Endothelial cell of umbilical vein (primary cell): ENCODE measurements at regions not wholly inside any gene's neighbourhood (a gene's known extent, or its start where the extent isn't known, plus 50 kb on each side); places are given as distances from the start of the nearest gene placed in this dataset.

ENCODE experiments used
- BruUV-seq: library from RNA; stranded (reverse); fragments of 400-500 nt; replicated peaks from 2 replicates; lab custom pipeline; 2021; lab: Mats Ljungman, UMichigan
- CTCF ChIA-PET: fragments of 300-600, 350-600 bp; sonication (Branson Sonifier 250); formaldehyde crosslinking; loops from one replicate; lab custom pipeline; 2021; ENCODE audit warnings: antibody characterized with exemption, inconsistent platforms; lab: Charles Lee
- POLR2A ChIA-PET: fragments of 300-600, 350-600 bp; sonication (Branson Sonifier 250); formaldehyde crosslinking; loops from one replicate; lab custom pipeline; 2021; ENCODE audit warnings: antibody characterized with exemption, inconsistent platforms; lab: Charles Lee
- DNase-seq: peaks from one replicate; pipeline ENCODE4 v3.0.0-alpha.2; 2011; ENCODE audit warnings: low read depth, low spot score
- FAIRE-seq: peaks from 2 replicates; lab custom pipeline; 2011; peaks lifted over from hg19 to GRCh38; lab: Jason Lieb, UNC
- H2AFZ ChIP-seq: 2 replicates; pipeline ENCODE4 v1.6.0; 2012; ENCODE audit warnings: low read depth, low read length, control low read depth, inconsistent platforms
- H3K27ac ChIP-seq: 2 replicates; pipeline ENCODE4 v1.5.1; 2011; ENCODE audit warnings: low read depth, mild to moderate bottlenecking, control low read depth, low read length, moderate library complexity; ENCODE audit not compliant: insufficient read depth
- H3K27me3 ChIP-seq, 2 experiments: 2 replicates each; pipeline versions ENCODE4 v1.6.0 to v1.6.1; 2011; ENCODE audit warnings: low read length in 2 of 2, mixed read lengths in 1 of 2; ENCODE audit not compliant: control insufficient read depth in 2 of 2, insufficient read depth in 2 of 2
- H3K36me3 ChIP-seq, 2 experiments: 2 replicates in 1 of 2; 3 replicates in 1 of 2; pipeline ENCODE4 v1.5.1; 2011; ENCODE audit warnings: low read length in 2 of 2, mild to moderate bottlenecking in 1 of 2, moderate library complexity in 1 of 2; ENCODE audit not compliant: control insufficient read depth in 2 of 2, insufficient read depth in 2 of 2; ENCODE audit errors: extremely low read depth in 1 of 2
- H3K4me1 ChIP-seq: 3 replicates; pipeline ENCODE4 v1.5.1; 2011; ENCODE audit warnings: mild to moderate bottlenecking, low read length; ENCODE audit not compliant: control insufficient read depth, insufficient read depth; ENCODE audit errors: extremely low read depth
- H3K4me2 ChIP-seq: 2 replicates; pipeline ENCODE4 v1.6.1; 2011; ENCODE audit warnings: low read length, control low read depth, mixed read lengths; ENCODE audit not compliant: insufficient read depth
- H3K4me3 ChIP-seq, 3 experiments: fragments of 200-600 bp in 1 of 3; sonication (generic), shearing (Covaris generic) in 1 of 3; replicated peaks in 1 of 3; 2 replicates each; pipeline ENCODE4 v1.5.1; 2011 to 2016; ENCODE audit warnings: control low read depth in 3 of 3, low read length in 3 of 3, mild to moderate bottlenecking in 2 of 3, inconsistent platforms in 1 of 3, low read depth in 1 of 3, moderate library complexity in 1 of 3; ENCODE audit not compliant: insufficient read depth in 1 of 3
- H3K79me2 ChIP-seq: 2 replicates; pipeline ENCODE4 v1.6.0; 2012; ENCODE audit warnings: low read length, inconsistent platforms; ENCODE audit not compliant: control insufficient read depth, insufficient read depth
- H3K9ac ChIP-seq: replicated peaks from 2 replicates; pipeline ENCODE3; 2011; ENCODE audit warnings: low read length, control low read depth; ENCODE audit not compliant: insufficient read depth; ENCODE audit errors: extremely low read depth
- H3K9me1 ChIP-seq: replicated peaks from 3 replicates; pipeline ENCODE4 v1.6.0; 2011; ENCODE audit warnings: mild to moderate bottlenecking, low read length; ENCODE audit not compliant: control insufficient read depth, insufficient read depth; ENCODE audit errors: extremely low read depth
- H3K9me3 ChIP-seq: replicated peaks from 2 replicates; pipeline ENCODE4 v1.5.1; 2012; ENCODE audit warnings: low read length, inconsistent platforms; ENCODE audit not compliant: control insufficient read depth, insufficient read depth
- H4K20me1 ChIP-seq: replicated peaks from 2 replicates; pipeline ENCODE3; 2011; ENCODE audit warnings: mild to moderate bottlenecking, low read length; ENCODE audit not compliant: control insufficient read depth, insufficient read depth; ENCODE audit errors: extremely low read depth
- EZH2 ChIP-seq: IDR thresholded peaks from 2 replicates; pipeline ENCODE4 v1.6.1; 2012; ENCODE audit warnings: borderline replicate concordance, low read depth, mild to moderate bottlenecking, moderate library complexity, low read length, inconsistent platforms; ENCODE audit not compliant: severe bottlenecking
- FOS ChIP-seq: IDR thresholded peaks from 2 replicates; pipeline ENCODE4 v1.6.1; 2011; ENCODE audit warnings: mild to moderate bottlenecking, low read length, moderate library complexity, borderline replicate concordance; ENCODE audit not compliant: insufficient read depth
- GATA2 ChIP-seq: IDR thresholded peaks from 2 replicates; pipeline ENCODE4 v1.7.0; 2011; ENCODE audit warnings: low read depth, mild to moderate bottlenecking, moderate library complexity, mixed read lengths, low read length; ENCODE audit not compliant: insufficient read length, insufficient read depth
- JUN ChIP-seq: IDR thresholded peaks from 2 replicates; pipeline ENCODE4 v1.6.1; 2011; ENCODE audit warnings: borderline replicate concordance, low read depth; ENCODE audit not compliant: insufficient read length, insufficient read depth
- MYC ChIP-seq: IDR thresholded peaks from one replicate; pipeline ENCODE4 v1.6.1; 2011; ENCODE audit warnings: mild to moderate bottlenecking, low read depth, low read length
- POLR2A ChIP-seq: IDR thresholded peaks from 2 replicates; pipeline ENCODE4 v1.6.1; 2012; ENCODE audit warnings: low read depth, mild to moderate bottlenecking, control low read depth, low read length
- POLR2AphosphoS5 ChIP-seq: IDR thresholded peaks from 2 replicates; pipeline ENCODE4 v1.6.1; 2012; ENCODE audit warnings: low read depth, mild to moderate bottlenecking, control low read depth, low read length, moderate library complexity; ENCODE audit not compliant: insufficient read depth
- dilution Hi-C: fragments of 300-500 bp; cut with MboI; formaldehyde crosslinking; loops from one replicate; pipeline ENCODE4 v1.15.0; 2019; ENCODE audit warnings: low sequenced_read_pairs; ENCODE audit not compliant: extremely low pct_ligation_motif_present
- intact Hi-C: fragments of 100-400 bp; cut with micrococcal nuclease; formaldehyde crosslinking; loops from one replicate; pipeline ENCODE4 v1.10.0; 2022
- TF ChIP-seq, protein P1 (sequence below): IDR thresholded peaks from 2 replicates; pipeline ENCODE4 v1.6.1; 2011; ENCODE audit not compliant: insufficient read depth, insufficient read length
- TF ChIP-seq, protein P2 (sequence below), 2 donors: IDR thresholded peaks; 1 replicate in 1 of 2; 2 replicates in 1 of 2; pipeline ENCODE4 v1.5.1; 2011; ENCODE audit warnings: low read length in 2 of 2, mild to moderate bottlenecking in 2 of 2, moderate library complexity in 2 of 2, control low read depth in 1 of 2, inconsistent platforms in 1 of 2, low read depth in 1 of 2; ENCODE audit not compliant: insufficient read depth in 1 of 2; ENCODE audit errors: extremely low read depth in 1 of 2

DNA sequence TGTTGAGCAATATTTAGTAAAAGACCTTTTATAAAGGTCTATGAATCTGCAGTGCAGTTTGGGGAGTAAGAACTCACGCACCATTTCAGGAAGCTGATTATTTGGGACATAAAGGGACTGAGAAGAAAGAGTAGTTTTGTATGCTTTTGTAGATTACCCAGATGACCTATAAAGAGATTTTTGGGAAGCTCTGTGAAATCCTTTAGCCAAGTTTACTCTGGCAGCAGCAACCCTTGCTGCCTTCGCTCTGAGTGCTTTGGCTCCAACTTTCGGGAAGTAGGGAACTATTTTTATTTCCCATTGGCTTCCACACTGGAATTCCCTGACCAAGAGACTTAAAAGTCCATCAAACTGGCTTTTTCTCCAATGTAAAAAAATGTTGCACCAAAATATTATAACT is 1110.1 kb upstream of the PHF14 start:
- H4K20me1 ChIP-seq = no peaks in the 10 kb centered on the region
- ChIA-PET POLR2A (no interaction called here), CTCF (no interaction called here)
- no peaks in the 10 kb centered on the region for H3K9me3 ChIP-seq
- no TSS peak for BruUV-seq
- DNase-seq (no peak), FAIRE-seq (no peak)
- H3K36me3 ChIP-seq = no peaks in the 10 kb centered on the region
- no peaks in the 10 kb centered on the region for H3K79me2 ChIP-seq
- no peak overlapping the region for H3K27ac ChIP-seq
- H3K27me3 ChIP-seq = no peaks in the 10 kb centered on the region
- H3K4me1 ChIP-seq = no peaks in the 10 kb centered on the region
- intact Hi-C loops (no loop called here), dilution Hi-C loops (no loop called here)
- H3K9me1 ChIP-seq = no peaks in the 10 kb centered on the region
- H3K9ac ChIP-seq = no peak overlapping the region
- H3K4me2 ChIP-seq = no peak overlapping the region
- H2AFZ ChIP-seq = no peak overlapping the region
- H3K4me3 ChIP-seq = no peak overlapping the region
- TF ChIP-seq JUN (no peak), FOS (no peak), EZH2 (no peak), GATA2 (no peak), POLR2A (no peak), POLR2AphosphoS5 (no peak), MYC (no peak)
- TF ChIP-seq, protein P1, sequence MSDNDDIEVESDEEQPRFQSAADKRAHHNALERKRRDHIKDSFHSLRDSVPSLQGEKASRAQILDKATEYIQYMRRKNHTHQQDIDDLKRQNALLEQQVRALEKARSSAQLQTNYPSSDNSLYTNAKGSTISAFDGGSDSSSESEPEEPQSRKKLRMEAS = no peak
- TF ChIP-seq, protein P2, sequence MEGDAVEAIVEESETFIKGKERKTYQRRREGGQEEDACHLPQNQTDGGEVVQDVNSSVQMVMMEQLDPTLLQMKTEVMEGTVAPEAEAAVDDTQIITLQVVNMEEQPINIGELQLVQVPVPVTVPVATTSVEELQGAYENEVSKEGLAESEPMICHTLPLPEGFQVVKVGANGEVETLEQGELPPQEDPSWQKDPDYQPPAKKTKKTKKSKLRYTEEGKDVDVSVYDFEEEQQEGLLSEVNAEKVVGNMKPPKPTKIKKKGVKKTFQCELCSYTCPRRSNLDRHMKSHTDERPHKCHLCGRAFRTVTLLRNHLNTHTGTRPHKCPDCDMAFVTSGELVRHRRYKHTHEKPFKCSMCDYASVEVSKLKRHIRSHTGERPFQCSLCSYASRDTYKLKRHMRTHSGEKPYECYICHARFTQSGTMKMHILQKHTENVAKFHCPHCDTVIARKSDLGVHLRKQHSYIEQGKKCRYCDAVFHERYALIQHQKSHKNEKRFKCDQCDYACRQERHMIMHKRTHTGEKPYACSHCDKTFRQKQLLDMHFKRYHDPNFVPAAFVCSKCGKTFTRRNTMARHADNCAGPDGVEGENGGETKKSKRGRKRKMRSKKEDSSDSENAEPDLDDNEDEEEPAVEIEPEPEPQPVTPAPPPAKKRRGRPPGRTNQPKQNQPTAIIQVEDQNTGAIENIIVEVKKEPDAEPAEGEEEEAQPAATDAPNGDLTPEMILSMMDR (IDR thresholded peaks at IDR 0.05; ENCODE audit: extremely low read depth in 1 of 2, insufficient read depth in 1 of 2, low read depth in 1 of 2, low read length in 2 of 2) = no peak
